SK-N-SH (cell line): ENCODE measurements at regions not wholly inside any gene's neighbourhood (a gene's known extent, or its start where the extent isn't known, plus 50 kb on each side); places are given as distances from the start of the nearest gene placed in this dataset.

ENCODE experiments used
- CTCF ChIA-PET: fragments of 300-600, 350-600 bp; formaldehyde crosslinking; extraction: SDS; loops from one replicate; lab custom pipeline; 2021; lab: Yijun Ruan, JAX
- POLR2A ChIA-PET: fragments of 350-600 bp; sonication (Branson Sonifier 250); formaldehyde crosslinking; extraction: SDS; loops from one replicate; lab custom pipeline; 2020; ENCODE audit warnings: antibody characterized with exemption, inconsistent platforms; lab: Yijun Ruan, JAX
- DNase-seq: peaks from one replicate; pipeline ENCODE4 v3.0.0; 2012
- H2AFZ ChIP-seq: fragments of 200-600 bp; sonication (generic); 2 replicates; pipeline ENCODE4 v1.8.1; 2016; ENCODE audit warnings: antibody characterized with exemption, mild to moderate bottlenecking, low read depth
- H3F3A ChIP-seq: fragments of 200-600 bp; sonication (generic); replicated peaks from 2 replicates; pipeline ENCODE3; 2016; ENCODE audit warnings: antibody characterized with exemption, mild to moderate bottlenecking; ENCODE audit not compliant: insufficient read depth
- H3K27ac ChIP-seq, 2 experiments: fragments of 200-500 bp in 1 of 2; fragments of 200-600 bp in 1 of 2; sonication (Bioruptor generic) in 1 of 2; sonication (generic), shearing (Covaris generic) in 1 of 2; 2 replicates each; pipeline versions ENCODE4 v1.5.1 to v1.6.1; 2014 to 2016; ENCODE audit warnings: low read depth in 2 of 2, inconsistent platforms in 1 of 2, low read length in 1 of 2, mild to moderate bottlenecking in 1 of 2, mixed read lengths in 1 of 2
- H3K27me3 ChIP-seq: fragments of 200-600 bp; sonication (generic), shearing (Covaris generic); 2 replicates; pipeline ENCODE4 v1.6.1; 2016; ENCODE audit warnings: mixed run types; ENCODE audit not compliant: insufficient read depth
- H3K36me3 ChIP-seq, 2 experiments: fragments of 200-500 bp in 1 of 2; fragments of 200-600 bp in 1 of 2; sonication (Bioruptor generic) in 1 of 2; sonication (generic) in 1 of 2; replicated peaks in 1 of 2; 2 replicates each; pipeline versions ENCODE3 to v1.5.1; 2014 to 2016; ENCODE audit warnings: low read length in 1 of 2, mild to moderate bottlenecking in 1 of 2; ENCODE audit not compliant: insufficient read depth in 2 of 2, control insufficient read depth in 1 of 2
- H3K4me1 ChIP-seq, 2 experiments: fragments of 200-500 bp in 1 of 2; fragments of 200-600 bp in 1 of 2; sonication (Bioruptor generic) in 1 of 2; sonication (generic), shearing (Covaris generic) in 1 of 2; 2 replicates each; pipeline versions ENCODE4 v1.5.1 to v1.6.1; 2014 to 2016; ENCODE audit warnings: low read depth in 1 of 2, low read length in 1 of 2, mixed run types in 1 of 2; ENCODE audit not compliant: insufficient read depth in 2 of 2, control insufficient read depth in 1 of 2
- H3K4me2 ChIP-seq: fragments of 200-600 bp; sonication (generic), shearing (Covaris generic); 2 replicates; pipeline ENCODE4 v1.6.1; 2017; ENCODE audit warnings: mixed run types
- H3K4me3 ChIP-seq, 2 experiments: fragments of 200-500 bp in 1 of 2; fragments of 200-600 bp in 1 of 2; sonication (Bioruptor generic) in 1 of 2; sonication (generic), shearing (Covaris generic) in 1 of 2; 2 replicates each; pipeline versions ENCODE4 v1.5.1 to v1.8.1; 2014 to 2016; ENCODE audit warnings: low read depth in 2 of 2, inconsistent platforms in 1 of 2, low read length in 1 of 2, mild to moderate bottlenecking in 1 of 2, mixed read lengths in 1 of 2, moderate library complexity in 1 of 2
- H3K79me2 ChIP-seq: fragments of 200-600 bp; sonication (generic); 2 replicates; pipeline ENCODE4 v1.8.1; 2017; ENCODE audit warnings: mild to moderate bottlenecking; ENCODE audit not compliant: insufficient read depth
- H3K9ac ChIP-seq: fragments of 200-600 bp; sonication (generic); 2 replicates; pipeline ENCODE4 v1.6.1; 2017; ENCODE audit warnings: mixed run types
- H3K9me2 ChIP-seq: fragments of 200-600 bp; sonication (generic); 2 replicates; pipeline ENCODE4 v1.6.1; 2017; ENCODE audit warnings: mixed run types
- H3K9me3 ChIP-seq: fragments of 200-600 bp; sonication (generic); 2 replicates; pipeline ENCODE4 v1.6.1; 2017; ENCODE audit warnings: mixed run types, mild to moderate bottlenecking, moderate library complexity
- H4K20me1 ChIP-seq: fragments of 200-600 bp; sonication (generic); 2 replicates; pipeline ENCODE4 v1.6.1; 2017; ENCODE audit warnings: mild to moderate bottlenecking, mixed run types; ENCODE audit not compliant: insufficient read depth
- CHD2 ChIP-seq: fragments of 150-350 bp; IDR thresholded peaks from 2 replicates; pipeline ENCODE4 v1.6.1; 2018; ENCODE audit warnings: low read length; ENCODE audit not compliant: partially characterized antibody
- GATA2 ChIP-seq: sonication (generic); formaldehyde crosslinking; IDR thresholded peaks from 2 replicates; pipeline ENCODE4 v1.5.0; 2020; ENCODE audit warnings: mild to moderate bottlenecking, missing genetic modification reagents
- JUND ChIP-seq: IDR thresholded peaks from 2 replicates; pipeline ENCODE4 v1.4.0; 2012
- MEF2A ChIP-seq: IDR thresholded peaks from 2 replicates; pipeline ENCODE4 v1.4.0; 2012; ENCODE audit warnings: low read depth, borderline replicate concordance
- NFIC ChIP-seq: IDR thresholded peaks from 2 replicates; pipeline ENCODE4 v1.4.0; 2012; ENCODE audit warnings: borderline replicate concordance
- NRF1 ChIP-seq: IDR thresholded peaks from 2 replicates; pipeline ENCODE4 v1.6.1; 2012; ENCODE audit warnings: low read depth, mild to moderate bottlenecking, low read length
- POLR2AphosphoS5 ChIP-seq: IDR thresholded peaks from 2 replicates; pipeline ENCODE4 v1.6.1; 2012; ENCODE audit warnings: low read depth, low read length
- RAD21 ChIP-seq: IDR thresholded peaks from 2 replicates; pipeline ENCODE4 v1.6.1; 2012; ENCODE audit warnings: mild to moderate bottlenecking, low read length
- TAF1 ChIP-seq: IDR thresholded peaks from 2 replicates; pipeline ENCODE4 v1.6.1; 2012; ENCODE audit warnings: low read depth, mild to moderate bottlenecking, low read length, moderate library complexity, borderline replicate concordance
- TEAD4 ChIP-seq: IDR thresholded peaks from 2 replicates; pipeline ENCODE4 v1.4.0; 2012; ENCODE audit warnings: mild to moderate bottlenecking, borderline replicate concordance; ENCODE audit not compliant: insufficient read depth
- YY1 ChIP-seq: IDR thresholded peaks from 2 replicates; pipeline ENCODE4 v1.4.0; 2012; ENCODE audit warnings: low read depth, mild to moderate bottlenecking
- WGBS: methylation state at CpG from one replicate; pipeline ENCODE4 v1.1.6; 2017; ENCODE audit warnings: low lambda C conversion rate; 5-methylcytosine and 5-hydroxymethylcytosine counted together
- TF ChIP-seq, protein P1 (sequence below): IDR thresholded peaks from 2 replicates; pipeline ENCODE4 v1.4.0; 2012; ENCODE audit warnings: low read depth, borderline replicate concordance
- TF ChIP-seq, protein P2 (sequence below): IDR thresholded peaks from 2 replicates; pipeline ENCODE4 v1.6.1; 2012; ENCODE audit warnings: mild to moderate bottlenecking, low read depth, low read length, moderate library complexity
- TF ChIP-seq, protein P3 (sequence below): fragments of 150-350 bp; IDR thresholded peaks from 2 replicates; pipeline ENCODE4 v1.6.1; 2016; ENCODE audit warnings: mild to moderate bottlenecking, low read depth, low read length
- TF ChIP-seq, protein P4 (sequence below): fragments of 200-600 bp; sonication (generic); IDR thresholded peaks from 2 replicates; pipeline ENCODE4 v1.6.1; 2017; ENCODE audit warnings: antibody characterized with exemption, mild to moderate bottlenecking, moderate library complexity
- TF ChIP-seq, protein P5 (sequence below): IDR thresholded peaks from 2 replicates; pipeline ENCODE4 v1.4.0; 2012; ENCODE audit warnings: low read depth, borderline replicate concordance

DNA sequence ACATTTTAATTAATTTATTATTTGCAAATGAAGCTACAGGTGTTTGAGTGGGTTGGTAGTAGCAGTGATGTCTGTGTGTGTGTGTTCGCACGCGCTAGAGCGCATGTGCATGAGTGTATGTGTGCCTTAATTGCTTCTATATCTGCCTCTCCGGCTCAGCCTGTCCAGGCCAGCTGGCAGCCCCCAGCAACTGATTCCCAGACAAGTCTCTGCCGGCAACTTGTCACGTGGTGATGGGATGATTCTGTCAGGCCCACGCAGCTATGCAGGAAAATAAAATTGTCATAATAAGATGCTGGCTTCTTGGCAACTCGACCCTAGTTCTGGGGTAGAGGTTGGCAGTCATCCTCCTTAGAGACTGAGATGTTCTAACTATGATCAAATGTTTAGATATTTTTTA lies 712.8 kb upstream of the SOX9 start:
- H2AFZ ChIP-seq: no peak overlapping the region
- 77% methylated on average over 9 of the region's 9 CpGs for WGBS
- POLR2A ChIA-PET: no interaction called here
- H3K9ac ChIP-seq: no peak overlapping the region
- no peaks in the 10 kb centered on the region for H3K27me3 ChIP-seq
- H3K9me3 ChIP-seq: no peaks in the 10 kb centered on the region
- H3K4me1 ChIP-seq: peaks cover 1 to 4% of the 10 kb centered on the region in 2 experiments; a peak in 3 of 4 replicates
- H3F3A ChIP-seq: peaks cover 10% of the 10 kb centered on the region
- no peak overlapping the region for H3K4me3 ChIP-seq
- H3K4me2 ChIP-seq: no peak overlapping the region
- TF ChIP-seq YY1 (no peak), NFIC (no peak), CHD2 (no peak), JUND (no peak), NRF1 (no peak)
- TF ChIP-seq, protein P1, sequence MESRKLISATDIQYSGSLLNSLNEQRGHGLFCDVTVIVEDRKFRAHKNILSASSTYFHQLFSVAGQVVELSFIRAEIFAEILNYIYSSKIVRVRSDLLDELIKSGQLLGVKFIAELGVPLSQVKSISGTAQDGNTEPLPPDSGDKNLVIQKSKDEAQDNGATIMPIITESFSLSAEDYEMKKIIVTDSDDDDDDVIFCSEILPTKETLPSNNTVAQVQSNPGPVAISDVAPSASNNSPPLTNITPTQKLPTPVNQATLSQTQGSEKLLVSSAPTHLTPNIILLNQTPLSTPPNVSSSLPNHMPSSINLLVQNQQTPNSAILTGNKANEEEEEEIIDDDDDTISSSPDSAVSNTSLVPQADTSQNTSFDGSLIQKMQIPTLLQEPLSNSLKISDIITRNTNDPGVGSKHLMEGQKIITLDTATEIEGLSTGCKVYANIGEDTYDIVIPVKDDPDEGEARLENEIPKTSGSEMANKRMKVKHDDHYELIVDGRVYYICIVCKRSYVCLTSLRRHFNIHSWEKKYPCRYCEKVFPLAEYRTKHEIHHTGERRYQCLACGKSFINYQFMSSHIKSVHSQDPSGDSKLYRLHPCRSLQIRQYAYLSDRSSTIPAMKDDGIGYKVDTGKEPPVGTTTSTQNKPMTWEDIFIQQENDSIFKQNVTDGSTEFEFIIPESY: no peak
- TF ChIP-seq, protein P2, sequence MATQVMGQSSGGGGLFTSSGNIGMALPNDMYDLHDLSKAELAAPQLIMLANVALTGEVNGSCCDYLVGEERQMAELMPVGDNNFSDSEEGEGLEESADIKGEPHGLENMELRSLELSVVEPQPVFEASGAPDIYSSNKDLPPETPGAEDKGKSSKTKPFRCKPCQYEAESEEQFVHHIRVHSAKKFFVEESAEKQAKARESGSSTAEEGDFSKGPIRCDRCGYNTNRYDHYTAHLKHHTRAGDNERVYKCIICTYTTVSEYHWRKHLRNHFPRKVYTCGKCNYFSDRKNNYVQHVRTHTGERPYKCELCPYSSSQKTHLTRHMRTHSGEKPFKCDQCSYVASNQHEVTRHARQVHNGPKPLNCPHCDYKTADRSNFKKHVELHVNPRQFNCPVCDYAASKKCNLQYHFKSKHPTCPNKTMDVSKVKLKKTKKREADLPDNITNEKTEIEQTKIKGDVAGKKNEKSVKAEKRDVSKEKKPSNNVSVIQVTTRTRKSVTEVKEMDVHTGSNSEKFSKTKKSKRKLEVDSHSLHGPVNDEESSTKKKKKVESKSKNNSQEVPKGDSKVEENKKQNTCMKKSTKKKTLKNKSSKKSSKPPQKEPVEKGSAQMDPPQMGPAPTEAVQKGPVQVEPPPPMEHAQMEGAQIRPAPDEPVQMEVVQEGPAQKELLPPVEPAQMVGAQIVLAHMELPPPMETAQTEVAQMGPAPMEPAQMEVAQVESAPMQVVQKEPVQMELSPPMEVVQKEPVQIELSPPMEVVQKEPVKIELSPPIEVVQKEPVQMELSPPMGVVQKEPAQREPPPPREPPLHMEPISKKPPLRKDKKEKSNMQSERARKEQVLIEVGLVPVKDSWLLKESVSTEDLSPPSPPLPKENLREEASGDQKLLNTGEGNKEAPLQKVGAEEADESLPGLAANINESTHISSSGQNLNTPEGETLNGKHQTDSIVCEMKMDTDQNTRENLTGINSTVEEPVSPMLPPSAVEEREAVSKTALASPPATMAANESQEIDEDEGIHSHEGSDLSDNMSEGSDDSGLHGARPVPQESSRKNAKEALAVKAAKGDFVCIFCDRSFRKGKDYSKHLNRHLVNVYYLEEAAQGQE: no peak
- TF ChIP-seq, protein P3, sequence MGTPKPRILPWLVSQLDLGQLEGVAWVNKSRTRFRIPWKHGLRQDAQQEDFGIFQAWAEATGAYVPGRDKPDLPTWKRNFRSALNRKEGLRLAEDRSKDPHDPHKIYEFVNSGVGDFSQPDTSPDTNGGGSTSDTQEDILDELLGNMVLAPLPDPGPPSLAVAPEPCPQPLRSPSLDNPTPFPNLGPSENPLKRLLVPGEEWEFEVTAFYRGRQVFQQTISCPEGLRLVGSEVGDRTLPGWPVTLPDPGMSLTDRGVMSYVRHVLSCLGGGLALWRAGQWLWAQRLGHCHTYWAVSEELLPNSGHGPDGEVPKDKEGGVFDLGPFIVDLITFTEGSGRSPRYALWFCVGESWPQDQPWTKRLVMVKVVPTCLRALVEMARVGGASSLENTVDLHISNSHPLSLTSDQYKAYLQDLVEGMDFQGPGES: no peak
- TF ChIP-seq, all 33 proteins: peak for 0
- Histone ChIP-seq H3K9me2 (no peaks in the 10 kb centered on the region), H3K36me3 (no peaks in the 10 kb centered on the region), H3K27ac (no peak overlapping the region), H3K79me2 (no peaks in the 10 kb centered on the region), H4K20me1 (no peaks in the 10 kb centered on the region)
- DNase-seq: peak; percentile 17
- CTCF ChIA-PET: interaction anchor here (1.7 kb wide), 1 partner anchor 45 kb away, joined by 4 read pairs; no protein-coding TSS in a partner anchor

DNA sequence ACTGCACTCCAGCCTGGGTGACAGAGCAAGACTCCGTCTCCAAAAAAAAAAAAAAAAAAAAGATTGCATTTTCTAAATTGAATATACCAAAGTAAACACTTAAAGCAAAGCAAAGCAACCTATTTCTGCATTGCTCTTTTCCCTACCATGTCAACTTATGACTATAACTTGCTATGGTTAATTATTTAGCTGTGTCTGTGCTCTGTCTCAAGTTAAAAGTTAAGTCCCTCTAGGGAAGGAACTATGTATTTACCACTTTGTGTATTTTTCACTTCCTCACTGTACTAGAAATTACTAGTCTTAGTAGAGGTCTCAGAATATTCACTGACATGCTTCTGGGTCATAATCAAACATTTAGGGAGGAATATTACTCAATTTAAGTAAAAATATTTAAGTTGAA lies 711.7 kb upstream of the SOX9 start:
- Histone ChIP-seq H3K9me2 (no peaks in the 10 kb centered on the region), H3K9ac (no peak overlapping the region), H3F3A (peaks cover 17% of the 10 kb centered on the region), H3K36me3 (no peaks in the 10 kb centered on the region), H3K27me3 (no peaks in the 10 kb centered on the region), H3K27ac (no peak overlapping the region), H3K4me3 (no peak overlapping the region), H4K20me1 (no peaks in the 10 kb centered on the region), H3K9me3 (no peaks in the 10 kb centered on the region), H3K4me2 (no peak overlapping the region), H3K4me1 (peaks cover 0 to 10% of the 10 kb centered on the region in 2 experiments; a peak in 3 of 4 replicates), H2AFZ (no peak overlapping the region), H3K79me2 (no peaks in the 10 kb centered on the region)
- 80% methylated on average over 1 of the region's 1 CpG for WGBS
- ChIA-PET CTCF (interaction anchor here (1.7 kb wide), 1 partner anchor 44 kb away, joined by 4 read pairs; no protein-coding TSS in a partner anchor), POLR2A (no interaction called here)
- DNase-seq: no peak
- TF ChIP-seq YY1 (no peak), POLR2AphosphoS5 (no peak), NFIC (no peak), TAF1 (no peak), RAD21 (no peak), NRF1 (no peak), TEAD4 (no peak), MEF2A (no peak), GATA2 (CRISPR knock-in tag) (no peak)
- TF ChIP-seq, protein P4, sequence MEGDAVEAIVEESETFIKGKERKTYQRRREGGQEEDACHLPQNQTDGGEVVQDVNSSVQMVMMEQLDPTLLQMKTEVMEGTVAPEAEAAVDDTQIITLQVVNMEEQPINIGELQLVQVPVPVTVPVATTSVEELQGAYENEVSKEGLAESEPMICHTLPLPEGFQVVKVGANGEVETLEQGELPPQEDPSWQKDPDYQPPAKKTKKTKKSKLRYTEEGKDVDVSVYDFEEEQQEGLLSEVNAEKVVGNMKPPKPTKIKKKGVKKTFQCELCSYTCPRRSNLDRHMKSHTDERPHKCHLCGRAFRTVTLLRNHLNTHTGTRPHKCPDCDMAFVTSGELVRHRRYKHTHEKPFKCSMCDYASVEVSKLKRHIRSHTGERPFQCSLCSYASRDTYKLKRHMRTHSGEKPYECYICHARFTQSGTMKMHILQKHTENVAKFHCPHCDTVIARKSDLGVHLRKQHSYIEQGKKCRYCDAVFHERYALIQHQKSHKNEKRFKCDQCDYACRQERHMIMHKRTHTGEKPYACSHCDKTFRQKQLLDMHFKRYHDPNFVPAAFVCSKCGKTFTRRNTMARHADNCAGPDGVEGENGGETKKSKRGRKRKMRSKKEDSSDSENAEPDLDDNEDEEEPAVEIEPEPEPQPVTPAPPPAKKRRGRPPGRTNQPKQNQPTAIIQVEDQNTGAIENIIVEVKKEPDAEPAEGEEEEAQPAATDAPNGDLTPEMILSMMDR: no peak
- TF ChIP-seq, protein P5, sequence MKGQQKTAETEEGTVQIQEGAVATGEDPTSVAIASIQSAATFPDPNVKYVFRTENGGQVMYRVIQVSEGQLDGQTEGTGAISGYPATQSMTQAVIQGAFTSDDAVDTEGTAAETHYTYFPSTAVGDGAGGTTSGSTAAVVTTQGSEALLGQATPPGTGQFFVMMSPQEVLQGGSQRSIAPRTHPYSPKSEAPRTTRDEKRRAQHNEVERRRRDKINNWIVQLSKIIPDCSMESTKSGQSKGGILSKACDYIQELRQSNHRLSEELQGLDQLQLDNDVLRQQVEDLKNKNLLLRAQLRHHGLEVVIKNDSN: no peak
- TF ChIP-seq, protein P3: no peak
